GM19468 (cell line): ENCODE measurements at regions not wholly inside any gene's neighbourhood (a gene's known extent, or its start where the extent isn't known, plus 50 kb on each side); places are given as distances from the start of the nearest gene placed in this dataset.

Source experiments
- ATAC-seq: cut with Tn5 transposase; IDR thresholded peaks from one replicate; pipeline ENCODE4 v1.9.1; 2021; ENCODE audit warnings: mild to moderate bottlenecking, moderate library complexity, moderate number of reproducible peaks; ENCODE audit not compliant: unreplicated experiment; ENCODE audit errors: extremely low read depth

GRCh38 chr5:56476487-56476856 lies 243.3 kb upstream of the ANKRD55 start:
- no peak for ATAC-seq

GRCh38 chr5:56475689-56476486 lies 242.8 kb upstream of the ANKRD55 start:
- ATAC-seq: no peak

GRCh38 chr5:56471707-56472106 lies 238.6 kb upstream of the ANKRD55 start:
- ATAC-seq: no peak

GRCh38 chr5:56470007-56470406 lies 236.9 kb upstream of the ANKRD55 start:
- no peak for ATAC-seq

- no peak for ATAC-seq
Measured at GRCh38 chr5:56468277-56468676, 235.1 kb upstream of the ANKRD55 start.

GRCh38 chr5:56467176-56467717 lies 234.1 kb upstream of the ANKRD55 start:
- no peak for ATAC-seq

- ATAC-seq: no peak
Measured at GRCh38 chr5:56466136-56466816, 233.1 kb upstream of the ANKRD55 start.

GRCh38 chr5:56465769-56466135 lies 232.6 kb upstream of the ANKRD55 start:
- ATAC-seq: no peak

- no peak for ATAC-seq
Measured at GRCh38 chr5:56464935-56465768, 232.0 kb upstream of the ANKRD55 start.

GRCh38 chr5:56463944-56464571 lies 230.9 kb upstream of the ANKRD55 start:
- ATAC-seq: no peak

- ATAC-seq: no peak
Measured at GRCh38 chr5:56461584-56461983, 228.5 kb upstream of the ANKRD55 start.

GRCh38 chr5:56460681-56461191 lies 227.6 kb upstream of the ANKRD55 start:
- no peak for ATAC-seq

GRCh38 chr5:56460195-56460546 lies 227.0 kb upstream of the ANKRD55 start:
- no peak for ATAC-seq

GRCh38 chr5:56459394-56460194 lies 226.5 kb upstream of the ANKRD55 start:
- ATAC-seq: no peak

GRCh38 chr5:56457887-56458812 lies 225.0 kb upstream of the ANKRD55 start:
- ATAC-seq: no peak

- no peak for ATAC-seq
Measured at GRCh38 chr5:56456002-56456401, 222.9 kb upstream of the ANKRD55 start.

- ATAC-seq: no peak
Measured at GRCh38 chr5:56455417-56455816, 222.3 kb upstream of the ANKRD55 start.

- no peak for ATAC-seq
Measured at GRCh38 chr5:56454219-56454862, 221.2 kb upstream of the ANKRD55 start.
